DOHH2 (cell line): ENCODE measurements at regions not wholly inside any gene's neighbourhood (a gene's known extent, or its start where the extent isn't known, plus 50 kb on each side); places are given as distances from the start of the nearest gene placed in this dataset.

Experiments
- H3F3A ChIP-seq: fragments of 200-600 bp; sonication (generic), shearing (Covaris generic); 2 replicates; pipeline ENCODE4 v1.6.0; 2016; ENCODE audit warnings: antibody characterized with exemption, mild to moderate bottlenecking; ENCODE audit not compliant: control insufficient read depth, insufficient read depth
- H3K27ac ChIP-seq: fragments of 200-600 bp; sonication (generic); 2 replicates; pipeline ENCODE4 v1.5.1; 2014; ENCODE audit warnings: low read depth, mild to moderate bottlenecking, low read length, moderate library complexity
- H3K27me3 ChIP-seq: fragments of 200-600 bp; sonication (generic); 2 replicates; pipeline ENCODE4 v1.6.1; 2014; ENCODE audit warnings: mild to moderate bottlenecking, low read length, mixed read lengths; ENCODE audit not compliant: control insufficient read depth
- H3K36me3 ChIP-seq: fragments of 200-600 bp; sonication (generic); 2 replicates; pipeline ENCODE4 v1.6.1; 2014; ENCODE audit warnings: mild to moderate bottlenecking, low read length, moderate library complexity, mixed read lengths; ENCODE audit not compliant: control insufficient read depth
- H3K4me1 ChIP-seq: fragments of 200-600 bp; sonication (generic); 2 replicates; pipeline ENCODE4 v1.6.1; 2014; ENCODE audit warnings: mild to moderate bottlenecking, low read length, mixed read lengths; ENCODE audit not compliant: control insufficient read depth
- H3K4me2 ChIP-seq: fragments of 200-600 bp; sonication (generic); 2 replicates; pipeline ENCODE4 v1.6.0; 2014; ENCODE audit warnings: mild to moderate bottlenecking, low read length, moderate library complexity
- H3K4me3 ChIP-seq: fragments of 200-600 bp; sonication (generic); 2 replicates; pipeline ENCODE4 v1.5.1; 2014; ENCODE audit warnings: mild to moderate bottlenecking, low read length, mixed read lengths
- H3K79me2 ChIP-seq: fragments of 200-600 bp; sonication (generic); 2 replicates; pipeline ENCODE4 v1.6.1; 2014; ENCODE audit warnings: mild to moderate bottlenecking, low read length, mixed read lengths; ENCODE audit not compliant: control insufficient read depth
- H3K9me2 ChIP-seq: fragments of 200-600 bp; sonication (generic); replicated peaks from 2 replicates; pipeline ENCODE4 v1.6.1; 2014; ENCODE audit warnings: mild to moderate bottlenecking, low read length, mixed read lengths; ENCODE audit not compliant: control insufficient read depth
- H3K9me3 ChIP-seq: fragments of 200-600 bp; sonication (generic); 2 replicates; pipeline ENCODE4 v1.6.1; 2014; ENCODE audit warnings: antibody characterized with exemption, low read length, mixed read lengths; ENCODE audit not compliant: control insufficient read depth, insufficient read depth
- H4K20me1 ChIP-seq: fragments of 200-600 bp; sonication (generic); 2 replicates; pipeline ENCODE4 v1.6.0; 2014; ENCODE audit warnings: low read depth, mild to moderate bottlenecking, antibody characterized with exemption, low read length, moderate library complexity; ENCODE audit not compliant: control insufficient read depth, insufficient read depth
- EZH2phosphoT487 ChIP-seq: fragments of 200-600 bp; sonication (generic); IDR thresholded peaks from 2 replicates; pipeline ENCODE4 v1.6.1; 2017; ENCODE audit warnings: borderline replicate concordance, mild to moderate bottlenecking, antibody characterized with exemption, low read length, moderate library complexity, mixed read lengths
- TF ChIP-seq, protein P1 (sequence below): fragments of 200-600 bp; sonication (generic); IDR thresholded peaks from one replicate; pipeline ENCODE4 v1.5.1; 2014; ENCODE audit warnings: antibody characterized with exemption, mild to moderate bottlenecking, low read depth, low read length; ENCODE audit not compliant: poor library complexity, severe bottlenecking

DNA sequence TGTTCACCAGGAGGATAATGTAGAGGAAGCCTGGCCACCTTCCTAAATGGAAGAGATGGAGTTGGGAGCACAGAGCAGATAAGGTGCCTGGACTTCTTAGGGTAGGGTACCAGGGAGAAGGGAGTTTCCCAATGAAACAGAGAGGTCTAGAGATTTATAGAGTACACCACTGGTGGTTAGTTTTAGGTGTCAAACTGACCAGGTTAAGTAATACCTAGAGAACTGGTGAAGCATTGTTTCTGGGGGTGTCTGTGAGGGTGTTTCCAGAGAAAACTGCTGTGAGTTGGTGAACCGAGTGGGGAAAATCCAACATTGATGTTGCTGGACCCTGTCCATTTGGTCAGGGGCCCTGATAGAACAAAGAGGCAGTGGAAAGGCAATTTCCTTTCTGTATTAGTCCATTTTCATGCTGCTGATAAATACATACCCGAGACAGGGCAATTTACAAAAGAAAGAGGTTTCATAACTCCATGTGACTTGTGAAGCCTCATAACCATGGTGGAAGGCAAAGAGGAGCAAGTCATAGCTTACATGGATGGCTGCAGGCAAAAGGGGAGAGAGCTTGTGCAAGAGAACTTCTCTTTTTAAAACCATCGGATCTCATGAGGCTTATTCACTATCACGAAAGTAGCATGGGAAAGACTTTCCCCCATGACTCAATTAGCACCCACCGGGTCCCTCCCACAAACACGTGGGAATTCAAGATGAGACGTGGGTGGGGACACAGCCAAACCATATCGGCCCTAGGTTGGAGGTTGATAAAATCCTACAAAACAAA is 260.8 kb downstream of the CBLN2 start:
- H3K9me3 ChIP-seq: no peaks in the 10 kb centered on the region

DNA sequence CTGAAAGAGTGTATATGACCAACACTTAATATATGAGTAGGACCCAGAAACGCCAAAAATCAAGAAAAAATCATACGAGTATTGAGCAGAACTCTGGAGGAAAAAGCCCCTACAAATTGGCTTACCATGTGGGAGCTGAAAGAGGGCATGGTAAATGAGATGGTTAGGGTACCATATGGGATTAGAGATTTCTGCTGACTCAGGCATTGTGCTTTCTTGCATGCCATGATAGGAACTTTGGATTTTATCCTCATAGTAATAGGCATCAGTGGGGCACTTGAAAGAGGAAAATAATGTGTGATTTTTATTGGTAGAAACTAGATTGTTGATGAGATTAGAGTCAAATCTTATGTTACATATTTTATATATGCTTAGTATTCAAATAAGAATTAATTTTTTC is 271.1 kb downstream of the CBLN2 start:
- H3K9me3 ChIP-seq: no peaks in the 10 kb centered on the region

More for the DNA sequence above, 260.8 kb downstream of the CBLN2 start:
- no peaks in the 10 kb centered on the region for H3K36me3 ChIP-seq
- no peak overlapping the region for H3K27ac ChIP-seq
- H3K4me3 ChIP-seq: no peak overlapping the region
- no peak overlapping the region for H3K4me2 ChIP-seq
- no peaks in the 10 kb centered on the region for H4K20me1 ChIP-seq
- H3K4me1 ChIP-seq: no peaks in the 10 kb centered on the region
- TF ChIP-seq EZH2phosphoT487: no peak
- TF ChIP-seq, protein P1, sequence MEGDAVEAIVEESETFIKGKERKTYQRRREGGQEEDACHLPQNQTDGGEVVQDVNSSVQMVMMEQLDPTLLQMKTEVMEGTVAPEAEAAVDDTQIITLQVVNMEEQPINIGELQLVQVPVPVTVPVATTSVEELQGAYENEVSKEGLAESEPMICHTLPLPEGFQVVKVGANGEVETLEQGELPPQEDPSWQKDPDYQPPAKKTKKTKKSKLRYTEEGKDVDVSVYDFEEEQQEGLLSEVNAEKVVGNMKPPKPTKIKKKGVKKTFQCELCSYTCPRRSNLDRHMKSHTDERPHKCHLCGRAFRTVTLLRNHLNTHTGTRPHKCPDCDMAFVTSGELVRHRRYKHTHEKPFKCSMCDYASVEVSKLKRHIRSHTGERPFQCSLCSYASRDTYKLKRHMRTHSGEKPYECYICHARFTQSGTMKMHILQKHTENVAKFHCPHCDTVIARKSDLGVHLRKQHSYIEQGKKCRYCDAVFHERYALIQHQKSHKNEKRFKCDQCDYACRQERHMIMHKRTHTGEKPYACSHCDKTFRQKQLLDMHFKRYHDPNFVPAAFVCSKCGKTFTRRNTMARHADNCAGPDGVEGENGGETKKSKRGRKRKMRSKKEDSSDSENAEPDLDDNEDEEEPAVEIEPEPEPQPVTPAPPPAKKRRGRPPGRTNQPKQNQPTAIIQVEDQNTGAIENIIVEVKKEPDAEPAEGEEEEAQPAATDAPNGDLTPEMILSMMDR: no peak
- H3K79me2 ChIP-seq: no peaks in the 10 kb centered on the region
- H3K9me2 ChIP-seq: no peaks in the 10 kb centered on the region
- H3F3A ChIP-seq: no peaks in the 10 kb centered on the region
- no peaks in the 10 kb centered on the region for H3K27me3 ChIP-seq

DNA sequence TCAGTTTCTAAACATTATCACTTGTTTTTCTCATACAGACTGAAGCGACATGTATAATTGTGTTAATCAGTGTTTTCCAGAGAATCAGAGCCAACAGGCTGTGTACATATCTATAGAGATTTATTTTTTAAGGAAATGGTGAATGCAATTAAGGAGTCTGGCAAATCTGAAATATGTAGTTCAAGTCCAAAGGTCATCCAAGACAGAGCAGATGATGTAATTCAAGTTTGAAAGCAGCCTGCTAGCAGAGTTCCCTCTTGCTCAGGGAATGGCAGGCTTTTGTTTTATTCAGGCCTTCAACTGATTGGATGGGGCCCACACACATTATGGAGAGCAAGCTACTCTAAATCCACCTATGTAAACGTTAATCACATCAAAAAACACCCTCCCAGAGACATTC is 282.6 kb downstream of the CBLN2 start:
- no peaks in the 10 kb centered on the region for H4K20me1 ChIP-seq
- H3K9me3 ChIP-seq: no peaks in the 10 kb centered on the region
- no peaks in the 10 kb centered on the region for H3K79me2 ChIP-seq
- H3K4me1 ChIP-seq: no peaks in the 10 kb centered on the region
- H3K27ac ChIP-seq: no peak overlapping the region
- no peak overlapping the region for H3K4me2 ChIP-seq
- H3K27me3 ChIP-seq: no peaks in the 10 kb centered on the region
- H3K9me2 ChIP-seq: no peaks in the 10 kb centered on the region
- TF ChIP-seq, protein P1: no peak
- TF ChIP-seq EZH2phosphoT487: no peak
- no peak overlapping the region for H3K4me3 ChIP-seq
- H3K36me3 ChIP-seq: no peaks in the 10 kb centered on the region
- H3F3A ChIP-seq: no peaks in the 10 kb centered on the region

More for the DNA sequence above, 271.1 kb downstream of the CBLN2 start:
- H3K79me2 ChIP-seq: no peaks in the 10 kb centered on the region
- TF ChIP-seq EZH2phosphoT487: no peak
- TF ChIP-seq, protein P1: no peak
- no peaks in the 10 kb centered on the region for H4K20me1 ChIP-seq
- H3K4me2 ChIP-seq: no peak overlapping the region
- no peaks in the 10 kb centered on the region for H3F3A ChIP-seq
- no peaks in the 10 kb centered on the region for H3K9me2 ChIP-seq
- no peak overlapping the region for H3K27ac ChIP-seq
- H3K27me3 ChIP-seq: no peaks in the 10 kb centered on the region
- no peaks in the 10 kb centered on the region for H3K4me1 ChIP-seq
- H3K4me3 ChIP-seq: no peak overlapping the region
- H3K36me3 ChIP-seq: no peaks in the 10 kb centered on the region
